GM23338 (cell line): ENCODE measurements at regions not wholly inside any gene's neighbourhood (a gene's known extent, or its start where the extent isn't known, plus 50 kb on each side); places are given as distances from the start of the nearest gene placed in this dataset.

Experiments used
- CREB1 ChIP-seq: fragments of 250-450 bp; sonication (Bioruptor Pico); IDR thresholded peaks from 2 replicates; pipeline ENCODE4 v1.5.0; 2020; ENCODE audit warnings: low read depth, mild to moderate bottlenecking, moderate library complexity
- CTCF ChIP-seq, 2 experiments: fragments of 200-600 bp in 1 of 2; sonication (generic) in 1 of 2; conservative IDR thresholded peaks; 2 replicates each; pipeline versions ENCODE4 v1.5.1 to v1.6.1; 2016 to 2017; ENCODE audit warnings: antibody characterized with exemption in 2 of 2, low read depth in 2 of 2, mild to moderate bottlenecking in 2 of 2, moderate library complexity in 1 of 2
- ETS1 ChIP-seq: IDR thresholded peaks from 2 replicates; pipeline ENCODE4 v1.6.1; 2016; ENCODE audit warnings: antibody characterized with exemption
- EZH2 ChIP-seq: fragments of 200-600 bp; sonication (generic); IDR thresholded peaks from one replicate; pipeline ENCODE4 v1.8.0; 2017; ENCODE audit warnings: antibody characterized with exemption, mild to moderate bottlenecking, low read depth; ENCODE audit not compliant: unreplicated experiment
- EZH2phosphoT487 ChIP-seq: fragments of 200-600 bp; sonication (generic); IDR thresholded peaks from one replicate; pipeline ENCODE4 v1.8.1; 2018; ENCODE audit warnings: antibody characterized with exemption; ENCODE audit not compliant: unreplicated experiment
- NANOG ChIP-seq: IDR thresholded peaks from 2 replicates; pipeline ENCODE4 v1.6.1; 2016; ENCODE audit warnings: antibody characterized with exemption, borderline replicate concordance
- POLR2AphosphoS5 ChIP-seq: IDR thresholded peaks from 2 replicates; pipeline ENCODE4 v1.6.1; 2016; ENCODE audit warnings: antibody characterized with exemption, low read depth
- REST ChIP-seq: IDR thresholded peaks from one replicate; pipeline ENCODE4 v1.6.1; 2018; ENCODE audit warnings: antibody characterized with exemption; ENCODE audit not compliant: unreplicated experiment
- ZNF114 ChIP-seq: fragments of 250-450 bp; sonication (Bioruptor Pico); IDR thresholded peaks from 2 replicates; pipeline ENCODE4 v1.5.0; 2020; ENCODE audit warnings: mild to moderate bottlenecking, moderate library complexity

GRCh38 chr5:163687414-163687813 lies 182.0 kb downstream of the MAT2B start:
- TF ChIP-seq EZH2 = no peak
- TF ChIP-seq CTCF (conservative IDR thresholded peaks at IDR 0.05; ENCODE audit: low read depth in 2 of 2) = no peak
- no peak for TF ChIP-seq ZNF114 (CRISPR knock-in tag)
- TF ChIP-seq NANOG = no peak
- TF ChIP-seq CREB1 (CRISPR knock-in tag) = no peak
- TF ChIP-seq EZH2phosphoT487 = no peak
- no peak for TF ChIP-seq POLR2AphosphoS5
- TF ChIP-seq ETS1 = no peak
- no peak for TF ChIP-seq REST
